Amniotic stem cell (primary cell): ENCODE measurements at regions not wholly inside any gene's neighbourhood (a gene's known extent, or its start where the extent isn't known, plus 50 kb on each side); places are given as distances from the start of the nearest gene placed in this dataset.
A peak's percentile ranks its signal among the peaks of the same experiment; 100 is the strongest.
"Not testable (repeated sequence)": the region's sequence is repeated elsewhere in the genome, so short reads cannot be mapped to it uniquely, and the experiment has no call there.

Experiments
- DNase-seq: peaks from one replicate; lab custom pipeline; 2025; lab: John Stamatoyannopoulos, UW

DNA sequence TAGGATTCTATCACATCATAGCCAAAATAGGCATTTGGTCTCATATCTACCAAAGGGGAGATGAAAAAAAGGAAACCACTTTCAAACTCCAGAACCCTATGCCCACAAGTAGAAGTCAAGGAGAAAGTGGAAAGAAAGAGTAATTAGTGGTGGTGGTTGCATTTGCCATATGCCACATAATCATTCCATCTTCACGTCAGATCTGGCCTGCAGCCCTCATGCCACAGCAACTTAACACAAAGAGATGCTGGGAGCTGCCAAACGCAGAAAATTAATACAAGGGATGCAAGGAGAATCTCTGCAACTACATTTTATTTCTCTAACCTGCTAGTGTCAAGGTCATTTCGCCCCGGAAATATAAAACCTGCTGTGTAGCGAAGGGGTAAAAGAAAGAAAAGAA, 148.6 kb upstream of the FOXN3 start:
- no peak for DNase-seq

DNA sequence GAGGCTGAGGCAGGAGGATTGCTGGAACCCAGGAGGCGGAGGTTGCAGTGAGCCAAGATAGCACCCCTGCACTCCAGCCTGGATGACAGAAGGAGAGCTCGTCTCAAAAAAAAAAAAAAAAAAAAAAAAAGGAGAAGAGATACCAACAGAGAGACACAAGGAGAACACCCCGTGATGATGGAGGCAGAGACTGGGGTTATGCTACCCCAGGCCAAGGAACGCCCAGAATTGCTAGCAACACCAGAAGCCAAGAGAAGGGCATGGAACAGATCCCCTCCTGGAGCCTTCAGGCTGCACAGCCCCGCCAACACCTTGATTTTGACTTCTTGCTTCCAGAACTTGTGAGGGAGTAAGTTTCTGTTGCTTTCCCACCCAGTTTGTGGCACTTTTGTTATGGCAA, 148.0 kb upstream of the FOXN3 start:
- no peak for DNase-seq

- DNase-seq, result no peak
Measured at GRCh38 chr14:89564286-89564957, 147.4 kb upstream of the FOXN3 start.

GRCh38 chr14:89563471-89563870, 146.4 kb upstream of the FOXN3 start:
- DNase-seq, result no peak

- no peak for DNase-seq
Measured at GRCh38 chr14:89551955-89552354, 134.9 kb upstream of the FOXN3 start.

DNA sequence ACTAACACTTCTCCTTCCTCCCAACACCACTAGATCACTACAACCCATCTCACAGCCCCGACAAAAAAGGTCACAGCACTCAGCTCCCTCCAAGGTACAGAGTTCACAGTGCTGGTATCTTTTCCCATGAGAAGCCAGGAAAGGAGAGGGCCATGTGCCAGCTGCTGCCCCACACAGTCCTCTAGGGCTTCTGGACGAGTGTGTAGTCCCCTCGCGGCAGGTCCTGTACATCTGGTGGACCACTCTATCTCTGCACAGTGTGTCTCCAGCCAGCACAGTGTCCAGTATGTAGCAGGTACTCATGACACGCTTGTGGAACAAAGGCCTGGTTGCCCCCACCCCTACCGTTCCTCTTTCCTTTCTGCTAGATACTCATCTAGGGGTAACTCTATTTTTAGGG, 134.4 kb upstream of the FOXN3 start:
- no peak for DNase-seq

- DNase-seq, result no peak
Measured at GRCh38 chr14:89550821-89551220, 133.8 kb upstream of the FOXN3 start.

- DNase-seq, result peak; percentile 37
Measured at GRCh38 chr14:89549381-89550125, 132.5 kb upstream of the FOXN3 start.

DNA sequence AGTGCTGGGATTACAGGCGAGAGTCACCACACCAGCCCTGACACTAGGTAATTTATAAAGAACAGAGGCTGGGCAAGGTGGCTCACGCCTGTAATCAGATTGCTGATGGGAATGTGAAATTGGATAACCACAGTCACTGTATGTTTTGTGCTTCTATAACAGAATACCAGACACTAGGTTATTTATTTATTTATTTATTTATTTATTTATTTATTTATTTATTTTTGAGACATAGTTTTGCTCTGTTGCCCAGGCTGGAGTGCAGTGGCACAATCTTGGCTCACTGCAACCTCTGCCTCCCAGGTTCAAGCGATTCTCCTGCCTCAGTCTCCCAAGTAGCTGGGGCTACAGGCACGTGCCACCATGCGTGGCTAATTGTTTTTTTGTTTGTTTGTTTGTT, 130.0 kb upstream of the FOXN3 start:
- DNase-seq, result not testable (repeated sequence)

DNA sequence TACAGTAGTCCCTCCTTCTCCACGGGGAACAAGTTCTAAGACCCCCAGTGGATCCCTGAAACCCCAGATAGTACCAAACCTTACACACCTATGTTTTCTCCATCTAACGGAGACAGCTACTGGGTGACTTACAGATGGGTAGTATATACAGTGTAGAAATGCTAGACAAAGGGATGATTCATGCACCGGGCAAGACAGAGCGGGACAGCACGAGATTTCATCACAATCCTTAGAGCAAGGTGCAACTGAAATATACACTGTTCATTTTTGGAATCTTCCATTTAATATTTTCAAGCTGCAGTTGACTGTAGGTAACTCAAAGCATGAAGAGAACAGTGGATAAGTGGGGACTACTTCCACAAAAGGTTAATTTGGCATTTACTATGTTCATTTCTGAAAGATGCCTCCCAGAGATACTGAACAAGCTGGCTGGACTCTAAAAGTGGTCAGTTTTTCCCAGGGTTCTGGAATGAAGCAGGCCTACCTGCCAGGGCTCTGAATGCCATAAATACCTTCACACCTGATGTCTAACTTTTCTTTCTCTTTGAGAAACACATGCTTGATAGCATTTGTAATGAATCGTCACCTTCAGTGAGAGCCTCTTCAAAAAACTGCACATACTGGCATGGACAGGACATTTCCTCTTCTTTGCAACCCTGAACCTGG, 127.7 kb upstream of the FOXN3 start:
- DNase-seq, result no peak

- no peak for DNase-seq
Measured at GRCh38 chr14:89543425-89543790, 126.4 kb upstream of the FOXN3 start.

DNA sequence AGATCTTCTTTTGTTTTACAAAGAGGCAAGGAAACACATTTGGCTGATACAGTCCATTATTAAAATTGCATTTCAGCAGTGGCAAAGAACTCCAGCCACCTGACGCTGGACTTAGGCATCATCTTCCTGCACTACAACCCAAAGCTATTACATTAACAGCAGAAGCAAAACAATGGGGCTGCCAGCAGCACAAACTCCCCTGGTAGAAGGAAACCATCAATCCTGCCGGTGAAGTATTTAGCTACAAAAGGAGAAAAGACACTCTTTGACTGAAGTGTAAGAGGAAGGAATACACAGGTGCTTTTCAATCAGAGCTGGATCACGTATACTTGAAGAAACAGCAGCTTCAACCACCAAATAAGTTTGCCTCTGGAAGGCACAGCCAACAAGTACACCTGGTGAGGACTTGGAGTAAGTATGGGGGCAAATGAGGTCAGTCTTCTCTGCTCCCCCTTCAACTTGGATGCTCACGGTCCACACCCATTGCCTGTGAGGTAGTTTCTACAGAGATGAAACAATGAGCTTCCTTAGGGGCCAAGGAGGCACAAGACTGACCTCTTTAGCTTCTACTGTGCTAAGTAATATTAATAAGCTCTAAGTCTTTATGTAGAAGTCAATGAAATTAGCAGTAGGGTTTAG, 125.9 kb upstream of the FOXN3 start:
- DNase-seq, result no peak

DNA sequence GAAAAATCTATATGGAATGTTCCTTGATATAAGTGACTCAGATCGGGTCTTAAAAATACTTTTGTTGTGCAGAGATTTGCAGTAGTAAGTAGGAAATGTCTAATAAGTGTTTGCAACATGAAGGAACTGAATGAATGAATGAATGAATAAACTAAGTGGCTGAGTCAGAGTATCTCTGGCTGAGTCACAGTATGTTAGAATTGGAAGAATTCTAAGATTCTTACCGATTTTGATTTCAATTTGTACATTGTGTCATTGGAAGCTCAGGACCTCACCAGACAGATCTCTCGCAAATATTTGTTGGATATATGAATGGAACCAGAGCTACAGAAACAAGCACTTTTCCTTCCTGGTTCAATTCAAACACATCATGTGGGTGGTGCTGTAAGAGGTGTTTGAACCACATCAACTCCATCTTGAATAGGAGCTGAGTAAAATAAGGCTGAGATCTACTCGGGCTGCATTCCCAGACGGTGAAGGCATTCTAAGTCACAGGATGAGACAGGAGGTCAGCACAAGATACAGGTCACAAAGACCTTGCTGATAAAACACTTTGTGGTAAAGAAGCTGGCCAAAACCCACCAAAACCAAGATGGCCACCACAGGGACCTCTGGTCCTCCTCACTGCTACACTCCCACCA, 123.9 kb upstream of the FOXN3 start:
- peak; percentile 36 for DNase-seq

DNA sequence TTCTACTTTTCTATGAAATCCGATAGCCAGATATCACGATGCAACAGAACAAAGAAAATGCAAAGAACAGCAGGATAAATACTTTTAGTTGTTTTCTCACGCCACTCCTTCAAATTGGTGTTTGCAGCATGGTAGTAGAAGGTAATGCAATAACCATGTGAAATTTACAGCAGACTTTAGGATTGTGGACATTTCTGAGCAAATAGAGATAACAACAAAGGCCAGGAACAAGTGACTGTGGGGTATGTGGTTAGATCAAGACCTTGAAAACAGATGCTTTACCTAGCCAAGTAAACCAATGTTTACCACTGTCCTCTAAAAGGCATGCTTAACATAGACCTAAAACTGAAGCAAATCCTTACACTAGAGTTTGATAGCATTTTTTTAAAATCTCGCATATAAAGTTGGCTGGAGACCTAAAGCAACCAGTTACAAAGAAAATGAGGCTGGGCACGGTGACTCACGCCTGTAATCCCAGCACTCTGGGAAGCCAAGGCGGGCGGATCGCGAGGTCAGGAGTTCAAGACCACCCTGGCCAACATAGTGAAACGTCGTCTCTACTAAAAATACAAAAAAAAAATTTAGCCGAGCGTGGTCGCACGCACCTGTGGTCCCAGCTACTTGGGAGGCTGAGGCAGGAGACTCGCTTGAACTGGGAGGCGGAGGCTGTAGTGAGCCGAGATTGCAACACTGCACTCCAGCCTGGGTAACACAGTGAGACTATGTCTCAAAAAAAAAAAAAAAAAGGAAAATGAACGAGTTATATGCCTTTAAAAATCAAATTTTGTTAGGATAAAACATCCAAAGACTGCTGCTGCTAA, 123.2 kb upstream of the FOXN3 start:
- DNase-seq, result peak; percentile 5

- DNase-seq, result no peak
Measured at GRCh38 chr14:89537911-89538310, 120.9 kb upstream of the FOXN3 start.

- DNase-seq, result no peak
Measured at GRCh38 chr14:89534902-89535685, 118.1 kb upstream of the FOXN3 start.

DNA sequence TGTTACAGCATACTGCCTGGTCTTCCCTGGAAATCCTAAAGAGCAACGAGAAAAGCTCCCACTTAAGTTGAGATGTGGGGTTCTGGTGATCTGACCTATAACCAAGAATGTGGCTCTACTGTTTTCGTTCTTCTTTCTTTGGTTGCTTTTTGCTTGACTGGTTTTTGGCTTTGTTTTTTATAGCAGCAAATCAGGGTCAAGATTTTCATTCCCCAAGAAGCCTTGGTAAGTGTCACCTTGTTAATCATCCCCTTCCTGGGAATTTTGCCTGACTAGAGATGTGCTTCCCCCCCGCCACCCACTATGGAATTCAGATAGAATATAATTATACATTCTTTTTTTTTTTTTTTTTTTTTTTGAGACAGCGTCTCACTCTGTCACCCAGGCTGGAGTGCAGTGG, 116.7 kb upstream of the FOXN3 start:
- no peak for DNase-seq

GRCh38 chr14:89533136-89533535, 116.1 kb upstream of the FOXN3 start:
- DNase-seq, result no peak

GRCh38 chr14:89531661-89532335, 114.8 kb upstream of the FOXN3 start:
- DNase-seq, result no peak
